Prostate gland (tissue), 2 donors: ENCODE measurements at regions not wholly inside any gene's neighbourhood (a gene's known extent, or its start where the extent isn't known, plus 50 kb on each side); places are given as distances from the start of the nearest gene placed in this dataset.
A peak's percentile ranks its signal among the peaks of the same experiment; 100 is the strongest.

ENCODE experiments used
- POLR2A ChIP-seq: fragments of 450-650 bp; IDR thresholded peaks from one replicate; pipeline ENCODE4 v1.6.1; 2016; ENCODE audit warnings: antibody characterized with exemption, mild to moderate bottlenecking
- POLR2AphosphoS5 ChIP-seq: sonication (generic); formaldehyde crosslinking; IDR thresholded peaks from one replicate; pipeline ENCODE4 v1.6.1; 2017; ENCODE audit warnings: antibody characterized with exemption
- TF ChIP-seq, protein P1 (sequence below), 4 experiments: fragments of 200-600 bp in 2 of 4; fragments of 450-650 bp in 2 of 4; sonication (generic) in 2 of 4; IDR thresholded peaks; 1 replicate in 3 of 4; 2 replicates in 1 of 4; pipeline ENCODE4 v1.5.1; 2016 to 2019; ENCODE audit warnings: antibody characterized with exemption in 4 of 4, mild to moderate bottlenecking in 2 of 4, moderate library complexity in 2 of 4

DNA sequence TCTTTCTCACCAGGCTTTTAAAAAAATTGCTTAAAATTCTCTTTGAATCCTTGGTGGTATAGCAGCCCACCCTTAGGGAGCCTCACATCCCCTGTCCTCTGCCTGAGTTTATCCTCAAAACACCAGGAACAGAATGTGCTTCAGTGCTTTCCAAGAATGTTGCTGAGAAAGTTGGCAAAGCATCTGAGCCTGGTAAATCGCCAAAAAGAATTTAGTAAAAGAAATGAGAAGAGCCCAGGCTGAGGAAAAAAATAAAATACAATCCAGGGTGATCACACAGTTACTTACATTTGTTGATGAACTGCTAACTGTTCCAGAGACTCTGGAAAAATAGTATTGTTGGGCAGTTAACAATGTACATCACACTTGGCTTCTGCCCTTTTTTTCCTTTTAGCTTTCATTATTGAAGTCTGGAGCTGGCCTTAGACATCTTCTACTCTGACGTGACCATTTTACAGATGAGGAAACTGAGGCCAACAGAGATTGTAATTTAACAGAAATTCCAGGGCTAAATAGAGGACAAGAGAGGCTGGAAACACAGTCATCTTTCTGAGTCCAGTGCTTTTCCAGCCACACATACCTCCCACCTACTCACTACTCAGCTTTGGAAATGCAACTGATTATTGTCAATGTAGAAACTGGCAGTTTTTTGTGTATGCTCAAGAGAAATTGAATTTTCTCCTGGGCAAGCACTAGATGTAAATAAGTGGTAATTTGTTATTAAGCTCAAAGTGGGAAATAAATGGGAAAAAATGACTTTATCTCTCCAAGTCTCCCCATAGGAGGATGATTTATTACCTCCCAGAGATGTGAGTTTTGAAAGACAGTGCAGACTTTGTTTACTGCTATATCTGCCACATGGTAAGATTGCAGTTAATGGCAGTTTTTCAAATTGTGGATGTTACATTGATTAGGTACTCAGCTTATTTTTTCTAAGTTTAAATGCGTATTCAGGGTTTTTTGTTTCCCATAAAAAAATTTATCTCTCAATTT lies 86.7 kb upstream of the ALDH1A1 start:
- TF ChIP-seq, protein P1, sequence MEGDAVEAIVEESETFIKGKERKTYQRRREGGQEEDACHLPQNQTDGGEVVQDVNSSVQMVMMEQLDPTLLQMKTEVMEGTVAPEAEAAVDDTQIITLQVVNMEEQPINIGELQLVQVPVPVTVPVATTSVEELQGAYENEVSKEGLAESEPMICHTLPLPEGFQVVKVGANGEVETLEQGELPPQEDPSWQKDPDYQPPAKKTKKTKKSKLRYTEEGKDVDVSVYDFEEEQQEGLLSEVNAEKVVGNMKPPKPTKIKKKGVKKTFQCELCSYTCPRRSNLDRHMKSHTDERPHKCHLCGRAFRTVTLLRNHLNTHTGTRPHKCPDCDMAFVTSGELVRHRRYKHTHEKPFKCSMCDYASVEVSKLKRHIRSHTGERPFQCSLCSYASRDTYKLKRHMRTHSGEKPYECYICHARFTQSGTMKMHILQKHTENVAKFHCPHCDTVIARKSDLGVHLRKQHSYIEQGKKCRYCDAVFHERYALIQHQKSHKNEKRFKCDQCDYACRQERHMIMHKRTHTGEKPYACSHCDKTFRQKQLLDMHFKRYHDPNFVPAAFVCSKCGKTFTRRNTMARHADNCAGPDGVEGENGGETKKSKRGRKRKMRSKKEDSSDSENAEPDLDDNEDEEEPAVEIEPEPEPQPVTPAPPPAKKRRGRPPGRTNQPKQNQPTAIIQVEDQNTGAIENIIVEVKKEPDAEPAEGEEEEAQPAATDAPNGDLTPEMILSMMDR (IDR thresholded peaks at IDR 0.05), result no peak
- TF ChIP-seq POLR2AphosphoS5 (peak; percentile 58), POLR2A (no peak)
